GM19351 (cell line): ENCODE measurements at regions not wholly inside any gene's neighbourhood (a gene's known extent, or its start where the extent isn't known, plus 50 kb on each side); places are given as distances from the start of the nearest gene placed in this dataset.
A peak's percentile ranks its signal among the peaks of the same experiment; 100 is the strongest.

ENCODE experiments used
- ATAC-seq: cut with Tn5 transposase; IDR thresholded peaks from one replicate; pipeline ENCODE4 v1.9.1; 2021; ENCODE audit warnings: mild to moderate bottlenecking, moderate library complexity; ENCODE audit not compliant: unreplicated experiment

DNA sequence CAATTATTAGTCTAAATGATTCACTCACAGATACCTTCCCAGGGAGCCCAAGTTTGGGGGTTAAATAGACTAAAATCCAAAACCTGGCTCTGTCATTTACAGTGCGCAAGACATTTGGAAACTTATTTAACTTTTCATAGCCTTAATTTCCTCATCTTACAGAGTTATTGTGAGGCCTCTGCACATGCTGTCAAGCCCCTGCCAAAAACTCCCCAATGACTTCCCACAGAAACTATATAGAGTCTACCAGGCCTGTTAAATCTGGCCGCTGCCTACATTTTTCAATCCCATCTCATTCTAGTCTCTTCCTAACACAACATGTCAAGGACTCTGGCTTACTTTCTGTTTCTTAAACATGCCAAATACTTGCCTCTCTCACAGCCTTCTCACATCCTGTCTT lies 412.5 kb downstream of the ELAVL2 start:
- ATAC-seq = no peak

DNA sequence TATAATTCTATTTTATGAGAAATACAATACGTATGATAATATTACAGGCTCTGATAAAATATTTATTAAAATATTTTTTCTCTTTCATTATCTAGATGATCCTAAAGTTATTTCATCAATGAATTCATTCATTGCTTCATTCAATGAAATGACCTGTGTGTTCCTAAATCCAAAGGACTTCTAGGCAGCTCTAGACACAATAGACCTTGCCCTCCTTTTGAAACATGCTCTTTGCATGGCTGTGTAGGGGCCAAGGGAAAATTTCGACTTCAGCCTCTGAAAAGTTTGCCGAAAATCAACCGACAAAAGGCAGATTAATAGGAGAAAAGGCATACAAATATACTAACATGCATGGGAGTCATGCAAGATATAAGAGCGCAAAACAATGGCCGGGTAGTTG lies 402.0 kb downstream of the ELAVL2 start:
- ATAC-seq = no peak

DNA sequence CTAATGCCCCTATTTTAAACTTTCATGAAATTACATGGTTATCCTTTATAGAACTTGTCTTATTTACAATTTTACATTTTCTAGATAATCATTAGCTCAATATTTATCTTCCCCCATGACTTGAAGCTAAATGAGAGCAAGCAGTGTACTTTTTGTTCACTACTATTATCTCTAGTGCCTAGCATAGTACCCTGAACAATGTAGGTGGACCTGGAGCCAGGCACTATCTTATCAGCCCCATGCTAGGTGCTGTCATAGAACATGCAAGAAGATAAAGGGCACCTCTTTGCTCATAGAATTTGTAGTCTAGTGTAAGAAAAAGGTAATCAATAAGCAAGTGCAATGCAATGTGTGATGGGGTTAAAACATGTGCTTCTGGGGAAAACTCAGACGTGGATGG lies 399.9 kb downstream of the ELAVL2 start:
- ATAC-seq = no peak

DNA sequence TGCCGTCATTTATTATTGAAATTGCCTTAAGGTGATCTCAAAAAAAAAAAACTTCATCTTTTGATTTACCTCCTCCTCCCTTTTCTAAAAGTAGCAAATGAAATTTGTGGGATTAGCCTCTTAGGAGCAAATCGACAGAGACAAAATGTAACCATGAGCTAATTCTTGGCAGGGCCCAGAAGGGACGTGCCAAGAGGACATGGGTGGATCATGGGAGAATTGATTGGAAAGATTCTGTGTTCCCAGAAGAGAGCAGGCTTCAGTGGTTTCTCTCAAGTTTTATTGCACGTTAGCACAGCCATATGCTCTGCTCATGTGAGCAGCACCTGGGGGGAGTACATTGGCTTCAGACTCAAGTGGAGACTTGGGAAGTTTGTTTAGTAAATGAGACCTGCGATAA lies 394.6 kb downstream of the ELAVL2 start:
- ATAC-seq = no peak

DNA sequence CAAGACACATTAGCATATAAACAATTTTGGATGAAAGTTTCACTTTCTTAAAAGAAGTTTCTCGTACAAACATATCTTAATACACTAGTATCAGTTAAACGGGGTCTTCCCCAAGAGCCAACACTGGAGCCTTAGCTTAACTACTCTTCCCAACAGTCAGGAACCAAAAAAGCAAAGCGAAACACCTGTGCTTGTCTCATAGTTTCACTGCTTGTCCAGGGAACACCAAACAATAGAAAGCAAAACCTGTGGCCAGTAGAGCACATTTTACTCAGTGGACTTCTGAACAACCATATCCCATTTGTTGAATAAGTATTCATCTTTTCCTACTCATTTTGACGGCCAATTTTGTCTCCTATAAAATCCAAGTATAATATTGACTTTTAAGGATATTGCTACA lies 391.4 kb downstream of the ELAVL2 start:
- ATAC-seq = no peak

DNA sequence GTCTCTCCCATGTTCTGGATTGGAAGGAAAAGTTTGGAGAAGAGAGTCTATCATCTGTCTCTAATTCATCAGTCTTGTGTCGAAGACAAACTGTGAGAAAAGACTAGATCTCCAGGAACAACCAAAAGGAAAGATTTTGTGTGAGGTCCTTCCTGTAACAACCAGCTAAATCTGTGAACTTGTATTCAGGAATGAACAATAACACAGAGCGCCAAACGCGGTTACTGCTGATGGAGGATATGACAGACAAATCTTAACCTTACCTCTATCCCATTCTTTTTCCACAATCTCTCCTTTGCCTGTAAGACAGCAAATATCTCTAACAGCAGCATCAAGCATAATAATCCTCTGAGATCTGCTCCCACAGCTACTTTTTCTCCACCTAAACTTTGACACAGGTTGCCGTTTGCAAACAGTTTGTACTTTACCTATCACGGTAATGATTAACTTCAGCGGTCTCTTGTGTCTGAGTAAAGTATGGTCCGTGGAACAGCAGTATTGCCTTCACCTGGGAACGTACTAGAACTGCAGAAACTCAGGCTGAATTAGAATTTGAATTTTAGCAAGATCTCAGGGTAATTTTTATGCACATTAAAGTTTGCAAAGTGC lies 387.6 kb downstream of the ELAVL2 start:
- ATAC-seq = no peak

DNA sequence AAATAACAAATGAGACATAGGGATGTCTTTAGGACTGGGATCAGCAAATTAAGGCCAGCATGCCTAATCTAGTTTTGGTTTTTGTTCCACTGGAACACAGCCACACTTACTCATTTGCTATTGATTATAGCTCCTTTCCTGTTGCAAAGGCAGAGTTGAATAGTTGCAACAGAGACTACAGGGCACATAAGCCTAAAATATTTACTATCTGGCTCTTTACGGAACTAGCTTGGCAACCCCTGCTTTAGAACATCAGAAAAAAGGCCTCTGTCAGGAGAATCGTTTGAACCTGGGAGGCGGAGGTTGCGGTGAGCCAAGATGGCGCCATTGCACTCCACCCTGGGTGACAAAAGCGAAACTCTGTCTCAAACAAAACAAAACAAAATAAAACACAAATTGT lies 384.8 kb downstream of the ELAVL2 start:
- ATAC-seq = no peak

DNA sequence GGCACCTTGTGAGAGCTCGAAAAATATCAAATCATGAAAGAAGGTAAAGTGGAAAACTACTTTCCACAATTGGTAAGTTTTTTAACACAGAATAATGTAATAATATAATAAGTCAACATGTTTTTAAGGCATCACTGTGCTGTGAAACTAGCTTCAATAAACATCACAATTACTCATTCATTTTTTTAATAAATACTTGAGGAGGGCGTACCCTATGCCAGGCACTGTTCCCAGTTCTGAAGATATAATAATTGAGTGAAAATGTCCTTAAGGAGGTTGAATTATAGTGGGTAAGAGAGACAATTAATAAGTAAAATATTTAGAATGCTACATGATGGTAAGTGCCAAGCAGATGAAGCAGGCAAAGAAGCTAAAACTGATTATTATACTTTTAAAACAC lies 381.4 kb downstream of the ELAVL2 start:
- ATAC-seq = no peak

DNA sequence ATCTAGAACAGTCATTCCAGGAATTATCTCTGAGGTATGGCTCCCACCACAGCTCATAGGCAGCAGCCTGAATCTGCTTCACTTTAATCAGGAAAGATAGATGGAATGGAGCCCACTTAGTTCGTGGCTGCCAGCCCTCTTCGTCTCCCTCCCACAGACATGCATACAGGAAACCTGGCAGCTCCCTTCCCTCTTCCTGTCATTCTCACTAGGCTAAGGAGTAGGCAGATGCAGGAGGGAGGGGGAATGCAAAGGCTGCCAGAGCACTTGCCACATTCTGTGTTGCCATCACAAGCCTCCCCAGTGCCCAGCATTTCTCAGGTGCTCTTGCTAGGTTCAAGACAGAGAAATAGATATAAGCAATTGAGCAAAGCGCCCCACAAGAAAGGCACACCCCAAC lies 378.9 kb downstream of the ELAVL2 start:
- ATAC-seq = no peak

DNA sequence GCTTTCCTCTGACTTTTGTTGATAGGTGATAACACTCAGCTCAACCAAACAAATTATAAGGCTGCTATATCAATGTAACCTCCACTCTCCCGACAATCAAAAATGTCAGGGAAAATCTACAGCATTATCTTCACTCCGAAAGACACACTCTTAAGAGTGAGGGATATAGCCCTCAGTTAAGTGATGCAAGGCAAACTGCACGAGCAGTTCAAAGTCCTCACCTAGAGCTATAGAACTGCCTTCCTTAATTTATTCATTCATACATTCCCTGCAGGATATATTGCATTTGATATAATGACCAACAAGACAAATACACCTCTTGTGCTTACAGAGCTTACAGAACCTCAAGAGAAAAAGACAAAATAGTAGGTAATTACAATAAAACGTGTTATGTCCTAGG lies 378.1 kb downstream of the ELAVL2 start:
- ATAC-seq = no peak

DNA sequence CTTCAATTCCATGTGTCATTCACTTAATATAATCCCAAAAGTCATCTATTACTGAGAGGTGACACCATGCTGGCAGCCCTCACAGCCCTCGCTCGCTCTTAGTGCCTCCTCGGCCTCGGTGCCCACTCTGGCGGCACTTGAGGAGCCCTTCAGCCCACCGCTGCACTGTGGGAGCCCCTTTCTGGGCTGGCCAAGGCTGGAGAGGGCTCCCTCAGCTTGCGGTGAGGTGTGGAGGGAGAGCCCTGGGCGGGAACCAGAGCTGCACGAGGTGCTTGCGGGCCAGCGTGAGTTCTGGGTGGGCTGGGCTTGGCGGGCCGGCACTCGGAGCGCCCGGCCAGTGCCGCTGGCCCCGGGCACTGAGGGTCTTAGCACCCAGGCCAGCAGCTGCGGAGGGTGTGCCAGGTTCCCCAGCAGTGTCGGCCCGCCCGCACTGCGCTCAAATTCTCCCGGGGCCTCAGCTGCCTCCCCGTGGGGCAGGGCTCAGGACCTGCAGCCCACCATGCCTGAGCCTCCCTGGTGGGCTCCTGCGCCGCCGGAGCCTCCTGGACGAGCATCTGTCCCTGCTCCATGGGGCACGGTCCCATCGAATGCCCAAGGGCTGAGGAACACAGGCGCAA lies 374.1 kb downstream of the ELAVL2 start:
- no peak for ATAC-seq

DNA sequence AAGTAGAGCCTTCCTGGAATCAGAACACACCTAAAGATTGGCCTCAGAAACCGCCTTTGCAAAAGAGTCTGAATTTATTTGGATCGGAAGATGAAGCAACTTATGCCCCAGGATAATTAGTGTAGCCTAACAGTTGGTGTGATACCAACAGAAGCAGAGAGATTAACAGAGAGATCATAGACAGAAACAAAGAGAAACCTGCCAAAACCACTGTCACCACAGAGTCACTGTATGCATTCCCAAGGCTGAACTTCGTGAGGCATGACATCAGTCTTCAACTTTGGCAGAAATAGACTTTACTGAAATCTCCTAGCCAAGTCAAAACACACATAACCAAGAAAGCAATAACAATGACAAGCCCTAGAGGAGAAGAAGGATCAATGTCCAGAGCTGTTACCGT lies 361.8 kb downstream of the ELAVL2 start:
- no peak for ATAC-seq

DNA sequence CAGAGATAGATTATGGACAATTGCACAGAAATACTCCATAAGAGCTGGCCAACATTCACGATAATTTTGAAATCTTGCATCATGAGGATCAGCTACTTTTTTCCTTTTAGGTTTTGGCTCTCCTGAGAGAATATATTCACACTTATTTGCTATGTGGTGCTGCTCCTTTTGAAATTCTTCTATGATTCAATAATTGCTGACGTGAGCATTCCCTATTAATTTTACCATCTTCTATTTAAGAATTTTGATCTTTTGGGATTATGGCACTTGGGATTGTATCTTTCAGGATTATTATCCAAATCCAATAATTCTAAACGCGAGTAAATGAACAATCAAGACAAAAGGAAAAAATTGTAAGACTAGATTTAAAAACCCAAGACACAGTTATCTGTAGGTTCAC lies 358.8 kb downstream of the ELAVL2 start:
- ATAC-seq = no peak

DNA sequence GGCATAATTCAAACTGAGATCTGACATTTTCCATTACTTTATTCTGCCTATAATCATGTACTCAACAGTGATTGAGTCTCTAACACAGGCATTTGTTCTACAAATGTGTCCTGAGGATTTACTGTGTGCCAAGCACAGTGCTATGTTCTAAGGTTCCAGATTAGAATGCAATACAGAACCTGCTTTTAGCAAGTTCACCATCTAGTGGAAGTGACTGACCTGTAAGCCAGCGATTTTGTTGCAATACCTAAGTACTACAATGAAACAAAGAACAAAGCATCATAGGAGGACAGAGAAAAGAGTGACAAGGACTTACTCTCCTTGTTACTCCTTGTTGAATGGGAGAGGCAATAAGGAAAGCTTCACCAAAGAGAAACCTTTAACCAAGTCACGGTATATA lies 348.1 kb downstream of the ELAVL2 start:
- ATAC-seq = no peak

DNA sequence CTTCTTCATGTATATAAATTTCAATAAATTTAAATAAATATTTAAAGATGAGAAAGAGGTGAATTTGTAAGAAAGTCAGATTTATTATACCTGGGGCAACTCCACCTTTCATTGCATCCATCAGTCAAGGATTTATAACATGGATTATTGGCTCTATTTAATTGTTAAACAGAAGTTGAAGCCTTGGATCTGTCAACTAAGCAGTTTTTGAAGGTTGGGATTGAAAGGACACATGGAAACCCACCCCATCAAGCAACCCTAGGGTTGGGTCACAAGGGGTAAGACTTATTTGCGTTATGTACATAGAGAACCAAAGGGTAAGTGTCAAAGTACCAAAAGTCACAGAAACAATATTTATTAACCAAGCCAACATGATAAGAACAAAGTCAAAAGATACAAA lies 342.5 kb downstream of the ELAVL2 start:
- ATAC-seq = no peak

DNA sequence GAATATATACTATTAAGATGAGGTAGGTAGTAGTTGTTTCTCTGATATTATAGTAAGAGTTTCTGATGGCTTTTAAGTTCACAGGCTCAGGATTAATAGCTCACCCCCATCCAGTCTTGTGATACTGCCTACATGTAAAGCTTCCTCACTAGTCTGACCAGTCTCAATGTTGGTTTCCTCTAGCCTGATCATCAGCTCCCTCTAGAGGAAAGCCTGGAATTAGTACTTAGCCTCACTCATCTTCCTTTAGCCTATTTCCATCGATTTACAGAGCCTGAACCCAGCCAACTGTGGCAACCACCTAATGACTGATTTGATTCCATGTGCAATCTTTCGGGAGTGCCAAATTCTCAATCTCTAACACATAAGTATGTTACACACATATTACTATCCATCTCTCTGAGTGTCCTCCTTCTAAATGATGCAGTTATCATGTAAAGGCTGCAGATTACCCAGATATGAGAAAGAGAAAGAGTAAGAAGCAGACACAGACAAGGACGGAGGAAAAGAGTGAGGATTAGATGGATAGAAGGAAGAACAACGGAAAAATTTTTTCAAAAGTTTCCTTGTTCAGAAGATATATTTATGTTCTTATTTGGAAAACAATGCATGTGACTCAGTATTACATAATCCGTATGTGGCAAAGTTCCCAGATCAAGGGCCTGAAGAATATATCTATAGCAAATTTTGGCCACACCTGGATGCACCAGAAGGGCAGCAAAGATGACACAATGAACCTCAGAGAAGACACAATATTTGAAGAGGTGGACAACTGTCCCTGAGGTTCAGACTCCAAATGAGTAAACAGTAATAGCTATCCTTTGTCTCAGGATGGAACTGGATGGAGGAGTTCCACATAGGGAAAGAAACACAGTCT lies 333.7 kb downstream of the ELAVL2 start:
- ATAC-seq = peak; percentile 48

DNA sequence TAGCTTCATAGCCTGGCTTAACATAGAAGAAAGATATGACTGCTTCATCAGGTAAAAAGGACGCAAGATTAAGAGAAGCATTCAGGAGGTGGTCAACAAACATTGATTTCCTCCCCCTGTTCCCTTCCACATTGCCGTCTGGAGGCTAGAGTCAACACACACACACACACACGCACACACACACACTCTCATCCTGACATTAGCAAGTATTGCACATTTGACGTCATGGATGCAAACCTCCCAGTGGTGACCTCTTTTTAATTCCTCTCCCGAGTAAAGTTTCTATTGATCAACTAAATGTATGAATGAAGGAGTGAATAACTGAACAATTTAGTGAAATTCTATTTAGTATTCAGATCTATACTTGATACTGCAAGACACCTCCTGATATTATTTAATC lies 332.8 kb downstream of the ELAVL2 start:
- no peak for ATAC-seq

DNA sequence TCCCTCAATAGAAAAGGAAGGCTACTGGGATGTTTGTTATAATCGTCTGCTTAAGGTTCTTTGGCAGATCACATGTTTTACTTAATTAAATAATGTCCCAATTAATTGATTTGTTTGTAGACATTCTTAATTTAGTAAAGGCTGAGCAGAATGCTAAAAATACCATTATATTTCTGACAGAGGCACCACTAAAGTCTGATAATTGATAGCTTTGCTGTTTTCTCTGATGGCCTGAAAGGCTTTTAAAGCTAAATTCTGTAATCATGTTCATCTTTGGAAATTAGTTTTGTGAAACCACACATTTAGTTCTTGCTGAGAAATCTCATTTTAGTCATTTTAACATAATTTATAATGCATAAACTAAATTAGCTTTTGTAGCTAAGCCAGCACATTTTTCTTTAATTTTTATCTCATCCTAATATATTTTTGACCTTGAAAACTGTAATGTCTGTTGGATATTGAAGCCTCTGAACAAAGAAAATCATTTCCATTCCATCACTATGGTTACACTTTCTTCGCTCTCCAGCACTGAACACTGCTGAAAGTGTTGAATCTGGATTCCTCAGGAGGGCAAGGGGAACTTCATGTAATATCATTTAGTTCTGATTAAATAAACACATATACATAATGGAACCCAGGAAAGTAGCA lies 329.4 kb downstream of the ELAVL2 start:
- ATAC-seq = no peak

DNA sequence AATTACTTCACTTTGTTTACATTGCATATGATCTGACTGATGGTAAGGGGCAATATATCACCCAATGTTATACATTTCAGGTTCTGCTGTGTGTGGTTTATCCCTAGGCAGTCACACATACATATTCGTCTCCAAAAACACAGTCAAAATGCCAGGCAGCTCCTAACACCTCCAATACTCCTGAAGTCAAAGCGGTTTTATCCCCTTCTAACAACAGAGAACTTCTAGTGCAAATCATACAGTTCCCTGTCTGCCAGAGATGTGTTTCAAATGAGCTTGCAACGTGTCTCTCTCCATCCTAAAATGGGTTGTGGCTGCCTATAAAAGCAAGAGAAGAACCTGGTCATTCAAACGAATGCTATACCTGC lies 328.9 kb downstream of the ELAVL2 start:
- no peak for ATAC-seq

DNA sequence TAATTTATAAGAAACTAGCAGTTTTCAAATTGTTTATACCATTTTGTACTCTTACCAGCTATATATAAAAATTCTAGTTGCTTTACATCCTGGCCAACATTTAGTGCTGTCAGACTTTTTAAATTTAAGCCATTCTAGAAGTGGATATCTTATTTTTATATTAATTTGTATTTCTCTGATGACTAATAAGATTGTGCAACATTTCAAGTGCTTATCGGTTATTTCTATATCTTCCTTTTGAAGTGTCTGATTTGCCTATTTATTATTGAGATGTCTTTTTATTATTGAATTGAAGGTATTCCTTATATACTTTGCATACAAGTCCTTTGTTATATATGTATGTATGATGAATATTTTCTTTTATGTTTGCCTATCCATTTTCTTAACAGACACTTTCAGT lies 324.0 kb downstream of the ELAVL2 start:
- ATAC-seq = no peak

DNA sequence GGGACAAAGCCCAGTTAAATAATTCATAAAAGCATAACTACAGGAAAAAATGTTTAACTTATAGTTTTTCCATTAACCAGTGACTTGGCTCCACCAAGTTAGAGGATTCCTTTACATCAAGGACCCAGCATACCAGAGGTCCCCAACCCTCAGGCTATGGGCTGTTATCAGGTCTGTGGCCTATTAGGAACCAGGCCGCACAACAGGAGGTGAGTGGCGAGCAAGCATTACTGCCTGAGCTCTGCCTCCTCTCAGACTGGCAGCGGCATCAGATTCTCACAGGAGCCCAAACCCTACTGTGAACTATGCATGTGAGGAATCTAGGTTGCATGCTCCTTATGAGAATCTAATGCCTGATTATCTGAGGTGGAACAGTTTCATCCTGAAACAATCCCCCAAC lies 303.1 kb downstream of the ELAVL2 start:
- no peak for ATAC-seq

DNA sequence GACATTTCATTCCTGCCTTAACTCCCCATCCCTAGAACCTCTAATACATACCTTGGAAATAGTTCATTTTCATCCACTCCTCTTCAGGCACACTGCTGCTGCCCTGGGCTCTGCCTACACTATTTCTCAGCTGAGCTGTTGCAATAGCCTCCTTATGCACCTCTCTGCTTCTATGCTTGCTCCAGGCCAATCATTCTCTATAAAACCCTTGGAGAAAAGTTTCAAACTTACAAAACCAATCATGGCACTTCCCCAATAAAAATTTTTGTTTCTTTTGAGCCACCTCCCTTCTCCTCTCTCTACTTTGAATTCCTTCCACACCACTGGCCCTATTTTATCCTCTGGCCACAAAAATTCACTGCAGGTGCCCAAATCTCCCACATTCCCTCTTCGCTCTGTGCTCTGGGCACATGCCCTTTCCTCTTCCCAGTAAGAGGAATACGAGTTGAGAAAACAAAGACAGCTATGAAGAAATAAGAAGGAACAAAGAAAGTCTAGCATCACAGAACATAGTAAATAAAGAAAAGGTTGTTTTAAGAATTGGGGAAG lies 301.4 kb downstream of the ELAVL2 start:
- no peak for ATAC-seq
